ENCODE measurements at regions not wholly inside any gene's neighbourhood (a gene's known extent, or its start where the extent isn't known, plus 50 kb on each side); places are given as distances from the start of the nearest gene placed in this dataset.

DNA sequence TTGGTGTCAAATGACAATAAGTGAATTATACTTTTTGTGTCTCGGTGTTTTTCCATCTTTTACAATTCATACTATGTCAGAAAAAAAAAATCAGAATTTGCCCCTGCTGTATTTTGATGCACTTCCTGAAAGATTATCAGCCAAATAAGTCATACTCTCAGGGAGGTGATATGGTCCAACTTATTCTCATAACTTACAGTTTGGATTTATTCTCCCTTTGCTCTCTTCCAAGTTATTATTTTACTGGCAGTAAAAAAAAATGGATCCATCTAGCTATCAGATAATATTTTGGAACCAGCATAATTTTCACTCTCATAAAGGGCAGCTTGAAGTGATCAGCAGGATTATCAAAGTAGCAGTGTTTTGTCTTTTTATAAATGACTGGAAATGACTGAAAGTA, 337.1 kb downstream of the BMPER start:
- Mint-ChIP-seq H3K4me3 (ENCODE audit: unreplicated experiment) (no peak overlapping the region), H3K9me3 (ENCODE audit: unreplicated experiment) (no peaks in the 10 kb centered on the region), H3K27ac (ENCODE audit: unreplicated experiment) (no peak overlapping the region), H3K27me3 (ENCODE audit: insufficient read depth, unreplicated experiment) (no peaks in the 10 kb centered on the region), H3K4me1 (ENCODE audit: low read depth, unreplicated experiment) (no peaks in the 10 kb centered on the region), H3K36me3 (ENCODE audit: insufficient read depth, unreplicated experiment) (no peaks in the 10 kb centered on the region)
- ChIA-PET POLR2A (no interaction called here), CTCF (no interaction called here)
- no peak for DNase-seq
- Histone ChIP-seq H3K36me3 (ENCODE audit: control insufficient read depth, insufficient read depth, low read length) (no peaks in the 10 kb centered on the region; the same call in 1 of the 2 replicates), H3K4me3 (ENCODE audit: low read depth, low read length) (no peak overlapping the region), H3K4me1 (no peaks in the 10 kb centered on the region), H3K27me3 (replicated peaks; ENCODE audit: control insufficient read depth, insufficient read depth, low read length) (no peaks in the 10 kb centered on the region), H3K9me3 (no peaks in the 10 kb centered on the region)
- intact Hi-C loops (cut with micrococcal nuclease; ENCODE audit: unreplicated experiment): no loop called here
- TF ChIP-seq, protein P1, sequence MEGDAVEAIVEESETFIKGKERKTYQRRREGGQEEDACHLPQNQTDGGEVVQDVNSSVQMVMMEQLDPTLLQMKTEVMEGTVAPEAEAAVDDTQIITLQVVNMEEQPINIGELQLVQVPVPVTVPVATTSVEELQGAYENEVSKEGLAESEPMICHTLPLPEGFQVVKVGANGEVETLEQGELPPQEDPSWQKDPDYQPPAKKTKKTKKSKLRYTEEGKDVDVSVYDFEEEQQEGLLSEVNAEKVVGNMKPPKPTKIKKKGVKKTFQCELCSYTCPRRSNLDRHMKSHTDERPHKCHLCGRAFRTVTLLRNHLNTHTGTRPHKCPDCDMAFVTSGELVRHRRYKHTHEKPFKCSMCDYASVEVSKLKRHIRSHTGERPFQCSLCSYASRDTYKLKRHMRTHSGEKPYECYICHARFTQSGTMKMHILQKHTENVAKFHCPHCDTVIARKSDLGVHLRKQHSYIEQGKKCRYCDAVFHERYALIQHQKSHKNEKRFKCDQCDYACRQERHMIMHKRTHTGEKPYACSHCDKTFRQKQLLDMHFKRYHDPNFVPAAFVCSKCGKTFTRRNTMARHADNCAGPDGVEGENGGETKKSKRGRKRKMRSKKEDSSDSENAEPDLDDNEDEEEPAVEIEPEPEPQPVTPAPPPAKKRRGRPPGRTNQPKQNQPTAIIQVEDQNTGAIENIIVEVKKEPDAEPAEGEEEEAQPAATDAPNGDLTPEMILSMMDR (IDR thresholded peaks at IDR 0.05; ENCODE audit: insufficient read depth in 1 of 2, low read depth in 1 of 2, low read length in 1 of 2, severe bottlenecking in 1 of 2, unreplicated experiment in 1 of 2): no peak
- BruUV-seq (replicated peaks): no TSS peak

DNA sequence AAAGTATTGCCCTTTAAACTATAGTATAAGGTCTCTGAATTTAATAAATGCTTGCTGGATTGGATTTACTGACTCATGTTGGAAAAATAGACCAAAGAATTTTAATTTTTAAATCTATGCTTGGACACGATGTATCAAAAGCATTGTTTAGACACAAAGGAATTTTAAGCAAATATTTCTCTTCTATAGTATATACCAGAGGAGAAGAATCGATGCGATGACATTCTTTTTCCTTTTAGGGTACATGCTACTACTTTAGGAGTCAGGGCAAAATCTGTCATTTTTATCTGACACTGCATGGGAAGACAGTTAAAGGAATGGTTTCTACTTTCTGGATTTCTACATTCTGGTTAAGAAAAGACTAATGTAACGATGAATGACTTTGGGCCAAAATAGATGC, 339.9 kb downstream of the BMPER start:
- POLR2A ChIA-PET: no interaction called here
- intact Hi-C loops (cut with micrococcal nuclease; ENCODE audit: unreplicated experiment): no loop called here
- no peaks in the 10 kb centered on the region for H3K36me3 Mint-ChIP-seq (ENCODE audit: insufficient read depth, unreplicated experiment)
- H3K4me3 ChIP-seq (ENCODE audit: low read depth, low read length): no peak overlapping the region
- H3K27me3 Mint-ChIP-seq (ENCODE audit: insufficient read depth, unreplicated experiment): no peaks in the 10 kb centered on the region
- BruUV-seq (replicated peaks): no TSS peak
- H3K4me3 Mint-ChIP-seq (ENCODE audit: unreplicated experiment): no peak overlapping the region
- no peaks in the 10 kb centered on the region for H3K27me3 ChIP-seq (replicated peaks; ENCODE audit: control insufficient read depth, insufficient read depth, low read length)
- H3K9me3 ChIP-seq: no peaks in the 10 kb centered on the region
- no peaks in the 10 kb centered on the region for H3K9me3 Mint-ChIP-seq (ENCODE audit: unreplicated experiment)
- H3K36me3 ChIP-seq (ENCODE audit: control insufficient read depth, insufficient read depth, low read length): no peaks in the 10 kb centered on the region; the same call in 1 of the 2 replicates
- DNase-seq: no peak
- CTCF ChIA-PET: no interaction called here
- H3K4me1 Mint-ChIP-seq (ENCODE audit: low read depth, unreplicated experiment): no peaks in the 10 kb centered on the region
- no peak overlapping the region for H3K27ac Mint-ChIP-seq (ENCODE audit: unreplicated experiment)
- H3K4me1 ChIP-seq: no peaks in the 10 kb centered on the region
- TF ChIP-seq, protein P1 (IDR thresholded peaks at IDR 0.05; ENCODE audit: insufficient read depth in 1 of 2, low read depth in 1 of 2, low read length in 1 of 2, severe bottlenecking in 1 of 2, unreplicated experiment in 1 of 2): no peak

DNA sequence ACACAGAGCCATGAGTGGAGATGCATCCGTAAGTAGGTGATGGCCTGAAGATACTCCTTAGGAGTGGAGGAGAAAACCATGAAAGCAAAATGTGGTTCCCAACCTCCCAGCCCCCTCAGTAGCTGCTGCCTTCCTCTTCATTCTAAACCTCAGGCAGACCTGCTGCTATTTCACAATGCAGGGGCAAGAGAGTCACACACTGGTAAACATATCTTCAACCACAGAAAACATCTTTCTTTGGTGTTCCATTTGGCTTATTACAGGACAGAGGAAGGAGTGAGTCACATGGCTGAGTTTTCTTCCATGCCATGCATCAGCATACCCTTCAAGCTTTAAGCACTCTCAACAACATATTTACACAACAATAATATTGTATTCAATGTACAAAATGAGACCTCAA, 342.1 kb downstream of the BMPER start:
- TF ChIP-seq, protein P1 (IDR thresholded peaks at IDR 0.05; ENCODE audit: insufficient read depth in 1 of 2, low read depth in 1 of 2, low read length in 1 of 2, severe bottlenecking in 1 of 2, unreplicated experiment in 1 of 2): no peak
- no peaks in the 10 kb centered on the region for H3K4me1 ChIP-seq
- Mint-ChIP-seq H3K9me3 (ENCODE audit: unreplicated experiment) (no peaks in the 10 kb centered on the region), H3K27ac (ENCODE audit: unreplicated experiment) (no peak overlapping the region), H3K4me1 (ENCODE audit: low read depth, unreplicated experiment) (no peaks in the 10 kb centered on the region), H3K4me3 (ENCODE audit: unreplicated experiment) (no peak overlapping the region), H3K27me3 (ENCODE audit: insufficient read depth, unreplicated experiment) (no peaks in the 10 kb centered on the region), H3K36me3 (ENCODE audit: insufficient read depth, unreplicated experiment) (no peaks in the 10 kb centered on the region)
- no peak for DNase-seq
- intact Hi-C loops (cut with micrococcal nuclease; ENCODE audit: unreplicated experiment): no loop called here
- CTCF ChIA-PET: no interaction called here
- H3K36me3 ChIP-seq (ENCODE audit: control insufficient read depth, insufficient read depth, low read length): no peaks in the 10 kb centered on the region
- POLR2A ChIA-PET: interaction anchor here (0.5 kb wide), 1 partner anchor 306 kb away, joined by 3 read pairs; no protein-coding TSS in a partner anchor
- no peaks in the 10 kb centered on the region for H3K27me3 ChIP-seq (replicated peaks; ENCODE audit: control insufficient read depth, insufficient read depth, low read length)
- BruUV-seq (replicated peaks): no TSS peak
- H3K9me3 ChIP-seq: no peaks in the 10 kb centered on the region
- no peak overlapping the region for H3K4me3 ChIP-seq (ENCODE audit: low read depth, low read length)
